SK-N-DZ (cell line): ENCODE measurements at regions not wholly inside any gene's neighbourhood (a gene's known extent, or its start where the extent isn't known, plus 50 kb on each side); places are given as distances from the start of the nearest gene placed in this dataset.
"Not testable (repeated sequence)": the region's sequence is repeated elsewhere in the genome, so short reads cannot be mapped to it uniquely, and the experiment has no call there.

Experiments
- DNase-seq: peaks from one replicate; pipeline ENCODE4 v3.0.0-alpha.2; 2015; ENCODE audit warnings: low spot score
- small RNA-seq, 2 experiments: library from RNA; depleted of rRNA; stranded (forward); fragments of <200 nt; gene quantifications; one replicate each; pipeline ENCODE3, GENCODE V24; 2014

DNA sequence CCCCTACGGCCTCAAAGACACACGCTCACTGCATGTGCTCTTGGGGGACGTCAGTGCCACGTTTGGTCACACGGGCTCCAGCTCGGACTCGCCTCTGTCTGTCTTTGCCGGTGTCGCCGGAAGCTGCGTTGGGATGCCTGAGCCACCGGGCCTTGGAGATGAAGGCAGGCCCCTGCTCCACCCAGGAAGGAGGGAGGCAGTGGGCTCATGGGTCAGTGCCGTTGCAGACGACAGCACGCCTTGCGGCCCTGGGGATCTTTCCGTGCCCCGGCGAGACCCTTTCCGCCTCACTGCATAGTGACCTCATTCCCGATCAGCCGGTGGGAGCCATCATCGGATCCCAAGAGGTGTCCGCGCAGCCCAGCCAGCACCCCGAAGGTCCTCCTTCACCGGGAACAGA lies 1407.3 kb upstream of the PCDH10 start:
- DNase-seq = not testable (repeated sequence)

DNA sequence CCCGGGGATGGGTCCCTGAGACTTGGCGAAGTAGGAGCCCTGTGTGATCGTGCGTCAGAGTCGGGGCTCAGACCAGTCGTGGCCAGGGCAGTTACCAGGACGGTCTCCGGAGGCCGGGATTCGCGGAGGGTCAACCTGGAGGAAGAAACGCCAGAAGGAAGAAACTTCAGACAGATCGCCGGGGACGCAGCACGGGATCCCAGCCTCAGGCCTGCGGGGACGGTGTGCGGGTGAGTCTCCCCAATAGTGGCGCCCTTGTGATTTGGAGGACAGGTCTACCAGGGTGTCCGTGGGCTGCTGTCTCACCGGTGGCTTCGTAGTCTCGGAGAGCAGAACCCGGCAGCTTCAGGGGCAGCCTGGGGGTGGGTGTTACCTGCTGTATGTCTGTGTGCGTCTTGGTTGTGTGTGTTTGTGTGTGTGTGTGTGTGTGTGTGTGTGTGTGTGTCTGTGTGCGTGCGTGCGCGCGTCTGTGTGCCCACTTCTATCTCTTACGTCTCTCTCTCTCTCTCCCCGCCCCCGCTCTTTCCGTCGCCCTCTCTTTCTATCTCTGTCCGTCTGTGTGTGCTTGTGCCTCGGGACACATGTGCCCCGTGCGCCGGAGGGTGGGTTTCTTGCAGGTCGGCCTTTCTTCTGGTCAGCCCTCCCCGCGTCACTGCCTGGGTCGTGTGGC lies 1406.4 kb upstream of the PCDH10 start:
- not testable (repeated sequence) for DNase-seq

DNA sequence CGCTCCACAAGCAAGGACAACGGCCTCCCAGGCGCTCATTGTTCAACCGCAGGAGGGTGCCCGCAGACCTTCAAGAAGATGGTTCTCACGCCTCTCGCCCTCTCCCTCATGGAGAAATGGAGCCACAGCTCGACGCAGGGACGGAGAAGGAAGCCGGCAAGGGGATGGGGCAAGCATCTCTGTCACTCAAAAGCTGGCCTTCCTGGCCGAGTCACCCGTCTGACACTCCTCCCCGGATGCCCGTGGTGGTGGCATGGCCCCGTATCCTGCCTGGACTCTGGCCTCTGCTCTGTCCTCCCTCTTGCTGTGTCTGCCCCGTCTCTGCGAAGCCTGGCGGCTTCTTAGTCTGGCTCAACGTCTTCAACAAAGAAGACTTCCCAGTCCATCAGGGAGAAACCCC lies 1405.7 kb upstream of the PCDH10 start:
- DNase-seq = not testable (repeated sequence)

DNA sequence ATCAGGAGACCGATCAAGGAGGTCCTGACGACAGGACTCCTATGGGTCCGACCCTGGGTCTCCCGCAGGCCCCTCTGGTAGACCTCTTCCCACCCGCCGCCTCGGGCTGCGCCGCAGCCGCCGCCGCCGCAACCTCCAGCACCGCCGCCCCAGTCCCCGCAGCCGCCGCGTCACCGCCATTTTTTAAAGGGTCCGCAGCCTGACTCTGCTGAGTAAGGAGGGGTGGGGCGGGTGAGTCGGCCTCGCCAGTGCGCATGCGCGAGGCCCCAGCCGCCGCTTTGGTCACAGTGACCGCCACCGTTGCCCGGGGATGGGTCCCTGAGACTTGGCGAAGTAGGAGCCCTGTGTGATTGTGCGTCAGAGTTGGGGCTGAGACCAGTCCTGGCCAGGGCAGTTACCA lies 1401.9 kb upstream of the PCDH10 start:
- DNase-seq = not testable (repeated sequence)

DNA sequence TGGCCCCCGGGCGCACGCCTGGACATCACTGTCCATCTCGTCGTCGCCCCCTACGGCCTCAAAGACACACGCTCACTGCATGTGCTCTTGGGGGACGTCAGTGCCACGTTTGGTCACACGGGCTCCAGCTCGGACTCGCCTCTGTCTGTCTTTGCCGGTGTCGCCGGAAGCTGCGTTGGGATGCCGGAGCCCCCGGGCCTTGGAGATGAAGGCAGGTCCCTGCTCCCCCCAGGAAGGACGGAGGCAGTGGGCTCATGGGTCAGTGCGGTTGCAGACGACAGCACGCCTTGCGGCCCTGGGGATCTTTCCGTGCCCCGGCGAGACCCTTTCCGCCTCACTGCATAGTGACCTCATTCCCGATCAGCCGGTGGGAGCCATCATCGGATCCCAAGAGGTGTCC lies 1399.9 kb upstream of the PCDH10 start:
- DNase-seq = not testable (repeated sequence)

DNA sequence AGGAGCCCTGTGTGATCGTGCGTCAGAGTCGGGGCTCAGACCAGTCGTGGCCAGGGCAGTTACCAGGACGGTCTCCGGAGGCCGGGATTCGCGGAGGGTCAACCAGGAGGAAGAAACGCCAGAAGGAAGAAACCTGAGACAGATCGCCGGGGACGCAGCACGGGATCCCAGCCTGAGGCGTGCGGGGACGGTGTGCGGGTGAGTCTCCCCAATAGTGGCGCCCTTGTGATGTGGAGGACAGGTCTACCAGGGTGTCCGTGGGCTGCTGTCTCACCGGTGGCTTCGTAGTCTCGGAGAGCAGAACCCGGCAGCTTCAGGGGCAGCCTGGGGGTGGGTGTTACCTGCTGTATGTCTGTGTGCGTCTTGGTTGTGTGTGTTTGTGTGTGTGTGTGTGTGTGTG lies 1399.1 kb upstream of the PCDH10 start:
- DNase-seq = not testable (repeated sequence)

DNA sequence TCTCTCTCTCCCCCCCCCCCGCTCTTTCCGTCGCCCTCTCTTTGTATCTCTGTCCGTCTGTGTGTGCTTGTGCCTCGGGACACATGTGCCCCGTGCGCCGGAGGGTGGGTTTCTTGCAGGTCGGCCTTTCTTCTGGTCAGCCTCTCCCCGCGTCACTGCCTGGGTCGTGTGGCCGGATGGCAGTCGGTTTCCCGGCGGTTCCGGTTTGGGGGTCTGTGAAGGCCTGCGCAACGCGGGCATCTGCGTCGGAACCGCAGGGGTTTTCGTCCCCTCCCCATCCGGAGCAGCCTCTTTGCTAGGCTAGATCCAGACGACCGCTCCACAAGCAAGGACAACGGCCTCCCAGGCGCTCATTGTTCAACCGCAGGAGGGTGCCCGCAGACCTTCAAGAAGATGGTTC lies 1398.6 kb upstream of the PCDH10 start:
- DNase-seq = not testable (repeated sequence)

DNA sequence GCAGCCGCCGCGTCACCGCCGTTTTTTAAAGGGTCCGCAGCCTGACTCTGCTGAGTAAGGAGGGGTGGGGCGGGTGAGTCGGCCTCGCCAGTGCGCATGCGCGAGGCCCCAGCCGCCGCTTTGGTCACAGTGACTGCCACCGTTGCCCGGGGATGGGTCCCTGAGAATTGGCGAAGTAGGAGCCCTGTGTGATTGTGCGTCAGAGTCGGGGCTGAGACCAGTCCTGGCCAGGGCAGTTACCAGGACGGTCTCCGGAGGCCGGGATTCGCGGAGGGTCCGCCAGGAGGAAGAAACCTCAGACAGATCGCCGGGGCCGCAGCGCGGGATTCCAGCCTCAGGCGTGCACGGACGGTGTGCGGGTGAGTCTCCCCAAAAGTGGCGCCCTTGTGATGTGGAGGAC lies 1386.9 kb upstream of the PCDH10 start:
- not testable (repeated sequence) for DNase-seq

DNA sequence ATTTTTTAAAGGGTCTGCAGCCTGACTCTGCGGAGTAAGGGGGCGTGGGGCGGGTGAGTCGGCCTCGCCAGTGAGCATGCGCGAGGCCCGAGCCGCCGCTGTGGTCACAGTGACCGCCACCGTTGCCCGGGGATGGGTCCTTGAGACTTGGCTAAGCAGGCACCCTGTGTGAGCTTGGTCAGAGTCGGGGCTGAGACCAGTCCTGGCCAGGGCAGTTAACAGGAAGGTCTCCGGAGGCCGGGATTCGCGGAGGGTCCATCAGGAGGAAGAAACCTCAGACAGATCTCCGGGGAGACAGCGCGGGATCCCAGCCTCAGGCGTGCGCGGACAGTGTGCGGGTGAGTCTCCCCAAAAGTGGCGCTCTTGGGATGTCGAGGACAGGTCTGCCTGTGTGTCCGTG lies 1384.4 kb upstream of the PCDH10 start:
- no peak for DNase-seq

DNA sequence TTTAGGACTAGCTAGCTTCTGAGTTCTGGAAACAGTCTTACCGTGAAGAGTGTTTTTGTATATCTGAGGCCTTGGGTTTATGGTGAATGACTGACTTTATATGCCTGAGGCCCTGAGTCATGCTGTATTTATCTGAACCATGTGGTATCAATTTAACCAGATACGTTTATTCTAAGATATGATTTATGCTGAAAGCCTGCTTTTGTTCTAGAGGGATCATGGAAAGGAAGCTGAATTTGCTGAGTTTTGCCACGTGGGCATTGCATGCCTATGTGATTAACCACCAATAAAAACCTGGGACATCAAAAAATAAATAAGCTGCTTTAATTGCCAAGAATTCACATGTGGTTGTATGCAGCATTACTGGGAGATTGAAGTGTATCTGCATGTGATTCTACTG lies 1374.7 kb upstream of the PCDH10 start:
- peak; percentile 2 for DNase-seq

DNA sequence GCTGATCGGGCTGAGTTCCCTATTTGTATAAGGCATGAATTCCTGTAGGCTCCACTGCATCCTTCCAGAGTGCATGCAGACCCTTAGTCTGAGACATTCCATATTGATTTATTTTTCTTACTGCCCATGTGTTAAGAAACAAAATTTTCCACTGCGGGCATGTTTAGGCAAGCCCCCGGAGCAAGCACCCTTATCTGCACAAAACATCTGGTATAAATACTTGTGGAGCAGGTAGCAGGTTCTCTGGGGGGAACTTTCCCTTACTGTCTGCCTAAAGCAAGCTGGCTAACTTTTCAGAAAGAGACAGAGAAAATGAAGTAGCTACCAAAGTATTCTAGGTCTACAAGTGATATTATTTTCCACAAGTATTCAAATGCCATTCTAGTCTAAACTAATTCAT lies 1338.5 kb upstream of the PCDH10 start:
- DNase-seq = not testable (repeated sequence)

Small RNA genes lying in the stretch of these regions (small RNA-seq; reads per million reads assigned to genes)
- gene AC105424.1 (0 reads per million in 2 experiments), gene RF00156 (0.03 to 0.04 reads per million in 2 experiments), gene RN7SL205P (0 reads per million in 2 experiments), gene RNU6-224P (0 reads per million in 2 experiments)
